ENCODE measurements at regions not wholly inside any gene's neighbourhood (a gene's known extent, or its start where the extent isn't known, plus 50 kb on each side); places are given as distances from the start of the nearest gene placed in this dataset.

- Histone ChIP-seq H3K36me3 (replicated peaks; ENCODE audit: low read depth, low read length) (no peaks in the 10 kb centered on the region), H3K79me2 (ENCODE audit: low read length) (no peaks in the 10 kb centered on the region), H4K20me1 (ENCODE audit: insufficient read depth, low read length) (no peaks in the 10 kb centered on the region), H3K4me2 (ENCODE audit: low read length) (peak overlapping the region; percentile 79), H3K27ac (ENCODE audit: low read length) (no peak overlapping the region), H2AFZ (ENCODE audit: low read depth, low read length) (peak overlapping the region; percentile 79), H3K27me3 (ENCODE audit: low read depth, low read length) (no peaks in the 10 kb centered on the region), H3K4me1 (ENCODE audit: low read length) (peaks cover 14% of the 10 kb centered on the region; the same call in 1 of the 2 replicates), H3K4me3 (ENCODE audit: low read length) (peak overlapping the region; percentile 81), H3K9me3 (ENCODE audit: insufficient read depth, low read length) (no peaks in the 10 kb centered on the region), H3K9ac (ENCODE audit: low read length) (peak overlapping the region; percentile 42)
- TF ChIP-seq EZH2phosphoT487 (IDR thresholded peaks at IDR 0.05; ENCODE audit: low read depth) = no peak
- TF ChIP-seq, protein P1, sequence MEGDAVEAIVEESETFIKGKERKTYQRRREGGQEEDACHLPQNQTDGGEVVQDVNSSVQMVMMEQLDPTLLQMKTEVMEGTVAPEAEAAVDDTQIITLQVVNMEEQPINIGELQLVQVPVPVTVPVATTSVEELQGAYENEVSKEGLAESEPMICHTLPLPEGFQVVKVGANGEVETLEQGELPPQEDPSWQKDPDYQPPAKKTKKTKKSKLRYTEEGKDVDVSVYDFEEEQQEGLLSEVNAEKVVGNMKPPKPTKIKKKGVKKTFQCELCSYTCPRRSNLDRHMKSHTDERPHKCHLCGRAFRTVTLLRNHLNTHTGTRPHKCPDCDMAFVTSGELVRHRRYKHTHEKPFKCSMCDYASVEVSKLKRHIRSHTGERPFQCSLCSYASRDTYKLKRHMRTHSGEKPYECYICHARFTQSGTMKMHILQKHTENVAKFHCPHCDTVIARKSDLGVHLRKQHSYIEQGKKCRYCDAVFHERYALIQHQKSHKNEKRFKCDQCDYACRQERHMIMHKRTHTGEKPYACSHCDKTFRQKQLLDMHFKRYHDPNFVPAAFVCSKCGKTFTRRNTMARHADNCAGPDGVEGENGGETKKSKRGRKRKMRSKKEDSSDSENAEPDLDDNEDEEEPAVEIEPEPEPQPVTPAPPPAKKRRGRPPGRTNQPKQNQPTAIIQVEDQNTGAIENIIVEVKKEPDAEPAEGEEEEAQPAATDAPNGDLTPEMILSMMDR (IDR thresholded peaks at IDR 0.05; ENCODE audit: low read depth, low read length) = no peak
These were observed 65.5 kb upstream of the BTN3A2 start for GRCh38 chr6:26299286-26300042.

DNA sequence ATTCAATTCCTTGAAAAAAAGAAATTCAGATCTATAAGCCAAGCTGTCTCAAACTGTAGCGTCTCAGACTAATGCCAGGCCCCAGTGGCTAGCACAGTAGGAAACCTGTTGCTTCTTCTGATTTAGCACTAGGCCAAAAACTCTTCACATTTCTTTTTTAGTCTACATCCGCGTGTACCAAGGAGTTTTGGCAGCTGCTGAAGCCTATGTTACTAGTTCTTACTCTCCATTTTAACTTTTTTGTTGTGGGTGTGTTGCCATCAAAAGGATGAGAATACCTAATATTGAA lies 65.0 kb upstream of the BTN3A2 start:
- no peaks in the 10 kb centered on the region for H4K20me1 ChIP-seq (ENCODE audit: insufficient read depth, low read length)
- H3K4me2 ChIP-seq (ENCODE audit: low read length) = peak overlapping the region; percentile 70
- H2AFZ ChIP-seq (ENCODE audit: low read depth, low read length) = no peak overlapping the region; the same call in 1 of the 2 replicates
- no peak overlapping the region for H3K9ac ChIP-seq (ENCODE audit: low read length)
- H3K9me3 ChIP-seq (ENCODE audit: insufficient read depth, low read length) = no peaks in the 10 kb centered on the region
- H3K36me3 ChIP-seq (replicated peaks; ENCODE audit: low read depth, low read length) = no peaks in the 10 kb centered on the region
- H3K4me1 ChIP-seq (ENCODE audit: low read length) = peaks cover 14% of the 10 kb centered on the region; the same call in 1 of the 2 replicates
- no peaks in the 10 kb centered on the region for H3K79me2 ChIP-seq (ENCODE audit: low read length)
- H3K4me3 ChIP-seq (ENCODE audit: low read length) = peak overlapping the region; percentile 81
- no peaks in the 10 kb centered on the region for H3K27me3 ChIP-seq (ENCODE audit: low read depth, low read length)
- H3K27ac ChIP-seq (ENCODE audit: low read length) = no peak overlapping the region
- TF ChIP-seq, protein P1 (IDR thresholded peaks at IDR 0.05; ENCODE audit: low read depth, low read length) = no peak

GRCh38 chr6:26300359-26300758 lies 64.6 kb upstream of the BTN3A2 start:
- Histone ChIP-seq H3K36me3 (replicated peaks; ENCODE audit: low read depth, low read length) (no peaks in the 10 kb centered on the region), H3K4me2 (ENCODE audit: low read length) (no peak overlapping the region), H3K27me3 (ENCODE audit: low read depth, low read length) (no peaks in the 10 kb centered on the region), H3K79me2 (ENCODE audit: low read length) (no peaks in the 10 kb centered on the region), H3K4me3 (ENCODE audit: low read length) (no peak overlapping the region), H2AFZ (ENCODE audit: low read depth, low read length) (no peak overlapping the region; the same call in 1 of the 2 replicates), H3K9ac (ENCODE audit: low read length) (no peak overlapping the region), H4K20me1 (ENCODE audit: insufficient read depth, low read length) (no peaks in the 10 kb centered on the region), H3K27ac (ENCODE audit: low read length) (no peak overlapping the region), H3K9me3 (ENCODE audit: insufficient read depth, low read length) (no peaks in the 10 kb centered on the region), H3K4me1 (ENCODE audit: low read length) (peaks cover 14% of the 10 kb centered on the region; the same call in 1 of the 2 replicates)
- TF ChIP-seq, protein P1 (IDR thresholded peaks at IDR 0.05; ENCODE audit: low read depth, low read length) = no peak
- no peak for TF ChIP-seq EZH2phosphoT487 (IDR thresholded peaks at IDR 0.05; ENCODE audit: low read depth)

DNA sequence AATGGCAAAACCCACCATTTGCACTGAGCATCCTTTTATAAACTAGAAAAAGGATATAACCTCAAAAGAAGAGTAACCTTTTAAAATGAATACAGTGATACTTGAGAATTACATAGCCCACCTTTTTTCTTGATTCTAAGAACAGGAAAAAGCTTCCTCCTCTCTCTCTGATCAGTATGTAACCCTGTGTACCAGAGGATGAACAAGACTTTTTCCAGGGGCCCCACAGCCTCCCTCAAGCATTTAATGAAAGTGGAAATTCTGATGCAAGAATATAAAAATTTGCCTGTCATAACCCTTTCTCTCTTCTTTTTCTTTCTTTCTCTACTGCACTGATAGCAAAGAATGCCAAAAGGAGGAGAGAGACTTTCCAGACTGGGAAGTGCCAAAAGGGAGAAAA lies 64.2 kb upstream of the BTN3A2 start:
- Histone ChIP-seq H4K20me1 (ENCODE audit: insufficient read depth, low read length) (no peaks in the 10 kb centered on the region), H3K27ac (ENCODE audit: low read length) (no peak overlapping the region), H3K4me2 (ENCODE audit: low read length) (no peak overlapping the region), H3K79me2 (ENCODE audit: low read length) (no peaks in the 10 kb centered on the region), H3K4me3 (ENCODE audit: low read length) (no peak overlapping the region), H3K4me1 (ENCODE audit: low read length) (peaks cover 14% of the 10 kb centered on the region), H2AFZ (ENCODE audit: low read depth, low read length) (no peak overlapping the region), H3K9me3 (ENCODE audit: insufficient read depth, low read length) (no peaks in the 10 kb centered on the region), H3K9ac (ENCODE audit: low read length) (no peak overlapping the region), H3K27me3 (ENCODE audit: low read depth, low read length) (no peaks in the 10 kb centered on the region), H3K36me3 (replicated peaks; ENCODE audit: low read depth, low read length) (no peaks in the 10 kb centered on the region)
- TF ChIP-seq, protein P1 (IDR thresholded peaks at IDR 0.05; ENCODE audit: low read depth, low read length) = no peak
- TF ChIP-seq EZH2phosphoT487 (IDR thresholded peaks at IDR 0.05; ENCODE audit: low read depth) = no peak
